ENCODE measurements at regions not wholly inside any gene's neighbourhood (a gene's known extent, or its start where the extent isn't known, plus 50 kb on each side); places are given as distances from the start of the nearest gene placed in this dataset.

- no peak for DNase-seq (ENCODE audit: low spot score in 2 of 2)
- intact Hi-C loops (cut with DNase I; ENCODE audit: low total_unique reads) = no loop called here
- H3K4me3 ChIP-seq (ENCODE audit: low read depth, poor library complexity, severe bottlenecking) = no peak overlapping the region
- no peak for TF ChIP-seq CTCF (IDR thresholded peaks at IDR 0.05)
- no peak for TF ChIP-seq POLR2A (IDR thresholded peaks at IDR 0.05)
- WGBS, 2 donors = 60 to 69% methylated on average over 3 of the region's 3 CpGs
Measured at GRCh38 chr2:196249860-196250259, 78.5 kb upstream of the STK17B start.

- TF ChIP-seq CTCF (IDR thresholded peaks at IDR 0.05) (no peak), POLR2A (IDR thresholded peaks at IDR 0.05) (no peak)
- H3K4me3 ChIP-seq (ENCODE audit: low read depth, poor library complexity, severe bottlenecking) = no peak overlapping the region
- WGBS, 2 donors = 95% methylated on average over 3 of the region's 3 CpGs
- DNase-seq (ENCODE audit: low spot score in 2 of 2) = no peak
- intact Hi-C loops (cut with DNase I; ENCODE audit: low total_unique reads) = no loop called here
Measured at GRCh38 chr2:196251132-196251531, 79.8 kb upstream of the STK17B start.

- TF ChIP-seq CTCF (IDR thresholded peaks at IDR 0.05) (no peak), POLR2A (IDR thresholded peaks at IDR 0.05) (no peak)
- DNase-seq (ENCODE audit: low spot score in 2 of 2) = no peak
- intact Hi-C loops (cut with DNase I; ENCODE audit: low total_unique reads) = no loop called here
- WGBS, 2 donors = 95 to 100% methylated on average over 1 of the region's 1 CpG
- H3K4me3 ChIP-seq (ENCODE audit: low read depth, poor library complexity, severe bottlenecking) = no peak overlapping the region
Measured at GRCh38 chr2:196252408-196253115, 81.2 kb upstream of the STK17B start.

- intact Hi-C loops (cut with DNase I; ENCODE audit: low total_unique reads) = no loop called here
- TF ChIP-seq POLR2A (IDR thresholded peaks at IDR 0.05) = no peak
- no peak overlapping the region for H3K4me3 ChIP-seq (ENCODE audit: low read depth, poor library complexity, severe bottlenecking)
- no peak for DNase-seq (ENCODE audit: low spot score in 2 of 2)
Measured at GRCh38 chr2:196253116-196253480, 81.7 kb upstream of the STK17B start.

- TF ChIP-seq CTCF (IDR thresholded peaks at IDR 0.05) (no peak), POLR2A (IDR thresholded peaks at IDR 0.05) (no peak)
- no peak for DNase-seq (ENCODE audit: low spot score in 2 of 2)
- H3K4me3 ChIP-seq (ENCODE audit: low read depth, poor library complexity, severe bottlenecking) = no peak overlapping the region
- intact Hi-C loops (cut with DNase I; ENCODE audit: low total_unique reads) = no loop called here
- 86 to 88% methylated on average over 1 of the region's 1 CpG for WGBS, 2 donors
Measured at GRCh38 chr2:196256585-196256984, 85.2 kb upstream of the STK17B start.

GRCh38 chr2:196257086-196257485 lies 85.7 kb upstream of the STK17B start:
- no peak for DNase-seq (ENCODE audit: low spot score in 2 of 2)
- TF ChIP-seq CTCF (IDR thresholded peaks at IDR 0.05) = no peak
- no peak for TF ChIP-seq POLR2A (IDR thresholded peaks at IDR 0.05)
- no peak overlapping the region for H3K4me3 ChIP-seq (ENCODE audit: low read depth, poor library complexity, severe bottlenecking)
- WGBS, 2 donors = 81 to 90% methylated on average over 3 of the region's 3 CpGs
- intact Hi-C loops (cut with DNase I; ENCODE audit: low total_unique reads) = no loop called here

Data from lower leg skin (tissue), 4 donors.